Activated CD4-positive, CD25-positive, alpha-beta regulatory T cell treated with anti-CD3 and anti-CD28 coated beads, Interleukin-2, amount 50 U/mL, for 16 hours (primary cell): ENCODE measurements at regions not wholly inside any gene's neighbourhood (a gene's known extent, or its start where the extent isn't known, plus 50 kb on each side); places are given as distances from the start of the nearest gene placed in this dataset.

Experiments
- DNase-seq: peaks from one replicate; pipeline ENCODE4 v3.0.0-alpha.2; 2020; ENCODE audit warnings: low read depth, low spot score

- no peak for DNase-seq
Observed at GRCh38 chr16:5616841-5617240, 519.2 kb upstream of the EEF2KMT start.

GRCh38 chr16:5615868-5616642 lies 518.5 kb upstream of the EEF2KMT start:
- DNase-seq, result no peak

GRCh38 chr16:5607169-5607568 lies 509.6 kb upstream of the EEF2KMT start:
- no peak for DNase-seq

GRCh38 chr16:5605404-5605803 lies 507.8 kb upstream of the EEF2KMT start:
- no peak for DNase-seq

- DNase-seq, result no peak
Observed at GRCh38 chr16:5604770-5605169, 507.2 kb upstream of the EEF2KMT start.

GRCh38 chr16:5603836-5604235 lies 506.2 kb upstream of the EEF2KMT start:
- DNase-seq, result no peak

GRCh38 chr16:5601957-5602356 lies 504.4 kb upstream of the EEF2KMT start:
- DNase-seq, result no peak

- DNase-seq, result no peak
Observed at GRCh38 chr16:5598793-5599192, 501.2 kb upstream of the EEF2KMT start.

- no peak for DNase-seq
Observed at GRCh38 chr16:5595849-5596248, 498.3 kb upstream of the EEF2KMT start.

- no peak for DNase-seq
Observed at GRCh38 chr16:5590416-5590815, 492.8 kb upstream of the EEF2KMT start.

GRCh38 chr16:5589812-5590373 lies 492.3 kb upstream of the EEF2KMT start:
- no peak for DNase-seq

- DNase-seq, result no peak
Observed at GRCh38 chr16:5584109-5584508, 486.5 kb upstream of the EEF2KMT start.

GRCh38 chr16:5582529-5582928 lies 484.9 kb upstream of the EEF2KMT start:
- DNase-seq, result no peak

GRCh38 chr16:5581908-5582307 lies 484.3 kb upstream of the EEF2KMT start:
- DNase-seq, result no peak

GRCh38 chr16:5581428-5581827 lies 483.8 kb upstream of the EEF2KMT start:
- DNase-seq, result no peak

GRCh38 chr16:5580772-5581171 lies 483.2 kb upstream of the EEF2KMT start:
- DNase-seq, result no peak

GRCh38 chr16:5580296-5580695 lies 482.7 kb upstream of the EEF2KMT start:
- DNase-seq, result no peak

GRCh38 chr16:5578980-5579379 lies 481.4 kb upstream of the EEF2KMT start:
- no peak for DNase-seq

GRCh38 chr16:5577463-5577862 lies 479.9 kb upstream of the EEF2KMT start:
- DNase-seq, result no peak

- DNase-seq, result no peak
Observed at GRCh38 chr16:5575646-5576245, 478.2 kb upstream of the EEF2KMT start.

- no peak for DNase-seq
Observed at GRCh38 chr16:5575121-5575520, 477.5 kb upstream of the EEF2KMT start.

- DNase-seq, result no peak
Observed at GRCh38 chr16:5572056-5572455, 474.5 kb upstream of the EEF2KMT start.

GRCh38 chr16:5571446-5571845 lies 473.9 kb upstream of the EEF2KMT start:
- no peak for DNase-seq
